Tibial nerve (tissue), 3 donors: ENCODE measurements at regions not wholly inside any gene's neighbourhood (a gene's known extent, or its start where the extent isn't known, plus 50 kb on each side); places are given as distances from the start of the nearest gene placed in this dataset.

ENCODE experiments used
- POLR2A ChIP-seq, 2 donors: fragments of 450-650 bp; IDR thresholded peaks; one replicate each; pipeline ENCODE4 v1.6.1; 2017; ENCODE audit warnings: antibody characterized with exemption in 2 of 2, mild to moderate bottlenecking in 2 of 2, moderate library complexity in 2 of 2
- TF ChIP-seq, protein P1 (sequence below), 5 experiments: fragments of 200-600 bp in 3 of 5; fragments of 450-650 bp in 2 of 5; sonication (generic) in 3 of 5; IDR thresholded peaks; one replicate each; pipeline ENCODE4 v1.5.1; 2016 to 2019; ENCODE audit warnings: antibody characterized with exemption in 5 of 5, mild to moderate bottlenecking in 3 of 5, moderate library complexity in 2 of 5

DNA sequence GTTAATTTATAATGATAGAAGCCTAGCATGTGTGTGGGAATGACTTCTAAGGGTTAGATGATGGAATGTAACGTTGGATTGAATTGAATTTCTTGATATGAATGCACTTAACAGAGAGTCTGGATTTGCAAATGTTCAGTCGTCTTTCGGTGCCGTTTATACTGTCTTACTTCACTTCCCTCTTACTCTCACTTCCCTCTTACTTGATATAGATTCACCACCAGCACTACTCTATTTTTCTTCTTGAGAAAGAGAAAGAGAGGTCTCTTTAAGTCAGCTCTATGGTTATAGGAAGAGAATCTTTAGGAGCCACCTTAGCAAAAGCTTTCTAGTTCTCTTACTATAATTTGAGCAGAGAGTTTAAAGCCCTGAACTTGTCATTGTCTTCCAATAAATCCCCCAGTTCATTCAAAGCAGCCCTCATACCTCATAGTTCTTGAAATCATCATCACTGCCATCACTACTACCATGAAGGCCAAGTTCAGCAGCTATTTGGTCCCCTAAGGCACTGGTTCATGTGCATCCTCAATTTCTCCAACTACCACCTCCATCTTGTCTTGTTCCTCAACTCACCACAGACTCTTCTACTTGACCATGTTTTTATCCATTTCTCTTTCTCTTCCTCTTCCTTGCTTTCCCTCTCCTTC, 501.7 kb upstream of the TCF4 start:
- TF ChIP-seq, protein P1, sequence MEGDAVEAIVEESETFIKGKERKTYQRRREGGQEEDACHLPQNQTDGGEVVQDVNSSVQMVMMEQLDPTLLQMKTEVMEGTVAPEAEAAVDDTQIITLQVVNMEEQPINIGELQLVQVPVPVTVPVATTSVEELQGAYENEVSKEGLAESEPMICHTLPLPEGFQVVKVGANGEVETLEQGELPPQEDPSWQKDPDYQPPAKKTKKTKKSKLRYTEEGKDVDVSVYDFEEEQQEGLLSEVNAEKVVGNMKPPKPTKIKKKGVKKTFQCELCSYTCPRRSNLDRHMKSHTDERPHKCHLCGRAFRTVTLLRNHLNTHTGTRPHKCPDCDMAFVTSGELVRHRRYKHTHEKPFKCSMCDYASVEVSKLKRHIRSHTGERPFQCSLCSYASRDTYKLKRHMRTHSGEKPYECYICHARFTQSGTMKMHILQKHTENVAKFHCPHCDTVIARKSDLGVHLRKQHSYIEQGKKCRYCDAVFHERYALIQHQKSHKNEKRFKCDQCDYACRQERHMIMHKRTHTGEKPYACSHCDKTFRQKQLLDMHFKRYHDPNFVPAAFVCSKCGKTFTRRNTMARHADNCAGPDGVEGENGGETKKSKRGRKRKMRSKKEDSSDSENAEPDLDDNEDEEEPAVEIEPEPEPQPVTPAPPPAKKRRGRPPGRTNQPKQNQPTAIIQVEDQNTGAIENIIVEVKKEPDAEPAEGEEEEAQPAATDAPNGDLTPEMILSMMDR (IDR thresholded peaks at IDR 0.05): no peak
- TF ChIP-seq POLR2A (IDR thresholded peaks at IDR 0.05): no peak
